ENCODE measurements at regions not wholly inside any gene's neighbourhood (a gene's known extent, or its start where the extent isn't known, plus 50 kb on each side); places are given as distances from the start of the nearest gene placed in this dataset.

DNA sequence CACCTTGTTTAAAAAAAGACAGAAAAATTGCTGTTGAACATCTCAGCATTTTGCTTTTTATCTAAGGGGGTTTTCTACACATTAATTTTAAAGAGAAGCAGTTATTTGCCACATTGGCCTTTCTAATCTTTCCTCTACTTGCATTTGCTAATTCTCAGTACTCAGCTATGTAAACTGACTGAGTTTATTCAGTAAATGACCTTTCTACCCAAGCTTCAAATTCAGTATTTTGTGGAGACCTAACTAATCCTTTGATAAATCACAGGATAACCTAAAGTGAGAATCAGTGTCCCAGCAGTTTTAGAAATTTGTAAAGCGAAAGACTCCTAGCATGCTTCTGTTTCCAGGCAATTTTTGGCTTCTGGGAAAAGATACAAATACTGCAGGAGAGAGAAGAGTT is 288.4 kb downstream of the ASXL3 start:
- no peak for ATAC-seq
- no peak overlapping the region for H3K4me3 ChIP-seq
- no peak overlapping the region for H3K27ac ChIP-seq
- H3K4me1 ChIP-seq, result no peaks in the 10 kb centered on the region
- TF ChIP-seq POLR2AphosphoS5 (IDR thresholded peaks at IDR 0.05), result no peak
- 50 to 68% methylated on average over 1 of the region's 1 CpG for WGBS, 2 donors (ENCODE audit: low coverage in 1 of 2)
- H3K27me3 ChIP-seq, result no peaks in the 10 kb centered on the region
- H3K9me3 ChIP-seq, result peaks cover 0 to 10% (median 0%) of the 10 kb centered on the region in 3 donors
- H3K36me3 ChIP-seq, result no peaks in the 10 kb centered on the region

- peaks cover 0 to 10% (median 0%) of the 10 kb centered on the region in 3 donors for H3K9me3 ChIP-seq
- no peaks in the 10 kb centered on the region for H3K4me1 ChIP-seq
- no peak overlapping the region for H3K4me3 ChIP-seq
- no peaks in the 10 kb centered on the region for H3K27me3 ChIP-seq
- H3K27ac ChIP-seq, result no peak overlapping the region
- no peak for TF ChIP-seq POLR2AphosphoS5 (IDR thresholded peaks at IDR 0.05)
- TF ChIP-seq, protein P1, sequence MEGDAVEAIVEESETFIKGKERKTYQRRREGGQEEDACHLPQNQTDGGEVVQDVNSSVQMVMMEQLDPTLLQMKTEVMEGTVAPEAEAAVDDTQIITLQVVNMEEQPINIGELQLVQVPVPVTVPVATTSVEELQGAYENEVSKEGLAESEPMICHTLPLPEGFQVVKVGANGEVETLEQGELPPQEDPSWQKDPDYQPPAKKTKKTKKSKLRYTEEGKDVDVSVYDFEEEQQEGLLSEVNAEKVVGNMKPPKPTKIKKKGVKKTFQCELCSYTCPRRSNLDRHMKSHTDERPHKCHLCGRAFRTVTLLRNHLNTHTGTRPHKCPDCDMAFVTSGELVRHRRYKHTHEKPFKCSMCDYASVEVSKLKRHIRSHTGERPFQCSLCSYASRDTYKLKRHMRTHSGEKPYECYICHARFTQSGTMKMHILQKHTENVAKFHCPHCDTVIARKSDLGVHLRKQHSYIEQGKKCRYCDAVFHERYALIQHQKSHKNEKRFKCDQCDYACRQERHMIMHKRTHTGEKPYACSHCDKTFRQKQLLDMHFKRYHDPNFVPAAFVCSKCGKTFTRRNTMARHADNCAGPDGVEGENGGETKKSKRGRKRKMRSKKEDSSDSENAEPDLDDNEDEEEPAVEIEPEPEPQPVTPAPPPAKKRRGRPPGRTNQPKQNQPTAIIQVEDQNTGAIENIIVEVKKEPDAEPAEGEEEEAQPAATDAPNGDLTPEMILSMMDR (IDR thresholded peaks at IDR 0.05), result no peak
- no peak for TF ChIP-seq EP300 (IDR thresholded peaks at IDR 0.05)
- TF ChIP-seq POLR2A (IDR thresholded peaks at IDR 0.05), result no peak
- no peaks in the 10 kb centered on the region for H3K36me3 ChIP-seq
- WGBS, 2 donors (ENCODE audit: low coverage in 1 of 2), result 80% methylated on average over 1 of the region's 1 CpG; no CpG with 5 or more reads in 1 of the 2 donors
- ATAC-seq, result no peak
These were observed 285.9 kb downstream of the ASXL3 start for GRCh38 chr18:33863912-33864311.

GRCh38 chr18:33854827-33855139 is 276.8 kb downstream of the ASXL3 start:
- H3K9me3 ChIP-seq, result no peaks in the 10 kb centered on the region
- no peak for TF ChIP-seq POLR2AphosphoS5 (IDR thresholded peaks at IDR 0.05)
- TF ChIP-seq, protein P1 (IDR thresholded peaks at IDR 0.05), result no peak
- TF ChIP-seq POLR2A (IDR thresholded peaks at IDR 0.05), result no peak
- no peak for TF ChIP-seq EP300 (IDR thresholded peaks at IDR 0.05)
- H3K4me3 ChIP-seq, result no peak overlapping the region
- H3K27ac ChIP-seq, result no peak overlapping the region
- H3K4me1 ChIP-seq, result no peaks in the 10 kb centered on the region
- no peak for ATAC-seq
- WGBS, 2 donors (ENCODE audit: low coverage in 1 of 2), result 83 to 92% methylated on average over 1 to 2 of the region's 2 CpGs
- no peaks in the 10 kb centered on the region for H3K36me3 ChIP-seq
- H3K27me3 ChIP-seq, result no peaks in the 10 kb centered on the region

DNA sequence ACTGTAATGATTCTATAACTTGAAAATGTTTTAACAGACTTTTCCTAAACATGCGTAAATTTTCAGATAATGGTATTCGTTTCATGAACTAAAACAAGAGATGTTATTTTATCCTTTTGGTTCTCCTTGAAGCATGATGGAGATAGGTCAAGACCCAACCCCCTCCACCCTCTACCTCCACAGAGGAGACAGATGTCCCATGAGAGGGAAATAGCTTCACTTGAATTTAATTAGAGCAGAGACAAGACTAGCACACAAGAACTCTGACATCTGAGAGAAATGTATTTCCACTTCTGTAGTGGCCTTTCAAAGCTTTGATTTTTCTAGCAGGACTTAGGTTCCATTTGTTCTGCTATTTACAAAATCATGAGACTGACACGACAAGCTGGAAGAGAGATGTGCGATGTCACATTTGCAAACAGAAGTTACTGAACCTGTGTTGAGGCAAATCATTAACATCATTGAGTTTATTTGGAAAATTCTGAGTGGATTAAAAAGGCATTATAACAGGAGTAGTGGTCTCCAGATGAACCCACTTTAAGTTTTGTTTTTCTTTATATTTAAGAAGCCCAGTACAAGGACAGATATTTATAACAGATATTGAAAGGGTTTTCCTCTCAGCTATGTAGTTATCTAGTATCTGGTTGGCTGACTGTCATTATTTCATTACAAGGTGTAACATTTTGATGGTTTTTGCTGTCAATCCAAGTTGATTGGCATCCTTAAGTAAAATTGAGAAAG is 276.2 kb downstream of the ASXL3 start:
- Histone ChIP-seq H3K36me3 (no peaks in the 10 kb centered on the region), H3K27me3 (no peaks in the 10 kb centered on the region), H3K4me1 (no peaks in the 10 kb centered on the region), H3K27ac (no peak overlapping the region), H3K4me3 (no peak overlapping the region), H3K9me3 (no peaks in the 10 kb centered on the region)
- 60 to 67% methylated on average over 4 of the region's 4 CpGs for WGBS, 2 donors (ENCODE audit: low coverage in 1 of 2)
- TF ChIP-seq POLR2AphosphoS5 (IDR thresholded peaks at IDR 0.05), result no peak
- TF ChIP-seq EP300 (IDR thresholded peaks at IDR 0.05), result no peak
- no peak for TF ChIP-seq POLR2A (IDR thresholded peaks at IDR 0.05)
- TF ChIP-seq, protein P1 (IDR thresholded peaks at IDR 0.05), result no peak
- no peak for ATAC-seq

GRCh38 chr18:33853187-33853586 is 275.2 kb downstream of the ASXL3 start:
- no peak for ATAC-seq
- Histone ChIP-seq H3K27me3 (no peaks in the 10 kb centered on the region), H3K4me1 (no peaks in the 10 kb centered on the region), H3K4me3 (no peak overlapping the region), H3K27ac (no peak overlapping the region), H3K36me3 (no peaks in the 10 kb centered on the region), H3K9me3 (no peaks in the 10 kb centered on the region)
- TF ChIP-seq EP300 (IDR thresholded peaks at IDR 0.05) (no peak), POLR2AphosphoS5 (IDR thresholded peaks at IDR 0.05) (no peak), POLR2A (IDR thresholded peaks at IDR 0.05) (no peak)
- TF ChIP-seq, protein P1 (IDR thresholded peaks at IDR 0.05), result no peak
- 73 to 82% methylated on average over 6 of the region's 6 CpGs for WGBS, 2 donors (ENCODE audit: low coverage in 1 of 2)

Measured in gastroesophageal sphincter (tissue), 4 donors.